Stomach (tissue), 8 donors: ENCODE measurements at regions not wholly inside any gene's neighbourhood (a gene's known extent, or its start where the extent isn't known, plus 50 kb on each side); places are given as distances from the start of the nearest gene placed in this dataset.

Experiments used
- DNase-seq, 2 donors: peaks; one replicate each; pipeline versions ENCODE4 v3.0.0 to v3.0.0-alpha.2; 2013 to 2019
- H3K27ac ChIP-seq, 5 donors: fragments of 200-600 bp in 4 of 5; sonication (generic) in 4 of 5; one replicate each; pipeline ENCODE4 v1.5.1; 2013 to 2019; ENCODE audit warnings: mild to moderate bottlenecking in 1 of 5, moderate library complexity in 1 of 5
- H3K27me3 ChIP-seq, 3 donors: fragments of 200-600 bp; sonication (generic); one replicate each; pipeline ENCODE4 v1.5.1; 2017 to 2019; ENCODE audit warnings: mixed run types in 1 of 3
- H3K36me3 ChIP-seq, 4 donors: fragments of 200-600 bp; sonication (generic); 1 replicate in 3 of 4; 2 replicates in 1 of 4; pipeline ENCODE4 v1.5.1; 2016 to 2019
- H3K4me1 ChIP-seq, 4 donors: fragments of 200-600 bp; sonication (generic); one replicate each; pipeline ENCODE4 v1.5.1; 2016 to 2019
- H3K4me3 ChIP-seq, 4 donors: fragments of 200-600 bp; sonication (generic) in 3 of 4; one replicate each; pipeline ENCODE4 v1.5.1; 2016 to 2019; ENCODE audit warnings: mild to moderate bottlenecking in 1 of 4
- H3K9me3 ChIP-seq, 4 donors: fragments of 200-600 bp; sonication (generic); one replicate each; pipeline ENCODE4 v1.5.1; 2016 to 2019
- EP300 ChIP-seq: sonication (generic); formaldehyde crosslinking; IDR thresholded peaks from one replicate; pipeline ENCODE4 v1.6.1; 2017; ENCODE audit warnings: antibody characterized with exemption
- POLR2A ChIP-seq, 4 donors: fragments of 450-650 bp; IDR thresholded peaks; one replicate each; pipeline ENCODE4 v1.6.1; 2016; ENCODE audit warnings: antibody characterized with exemption in 4 of 4, control low read depth in 2 of 4, mild to moderate bottlenecking in 1 of 4, moderate library complexity in 1 of 4
- POLR2AphosphoS5 ChIP-seq, 3 donors: sonication (generic); formaldehyde crosslinking; IDR thresholded peaks; one replicate each; pipeline ENCODE4 v1.6.1; 2016; ENCODE audit warnings: antibody characterized with exemption in 3 of 3
- WGBS, 5 donors: extraction: QIAGEN DNeasy Blood & Tissue Kit in 3 of 5; methylation state at CpG; one replicate each; pipeline versions ENCODE4 v1.1.5 to v1.1.7; 2013 to 2018; 5-methylcytosine and 5-hydroxymethylcytosine counted together
- intact Hi-C: fragments of 100-400 bp; cut with DNase I; formaldehyde crosslinking; loops from one replicate; pipeline ENCODE4 v1.15.1; 2023; ENCODE audit warnings: low total_unique reads
- TF ChIP-seq, protein P1 (sequence below), 7 experiments: fragments of 450-650 bp in 4 of 7; fragments of 200-600 bp in 3 of 7; sonication (generic) in 3 of 7; IDR thresholded peaks; one replicate each; pipeline ENCODE4 v1.5.1; 2016 to 2019; ENCODE audit warnings: antibody characterized with exemption in 7 of 7, control low read depth in 2 of 7, mild to moderate bottlenecking in 1 of 7
- donor health status: healthy with polysubstance abuse.
- donor health status: Bipolar disorder and iron deficiency.
- donor health status: healthy.

DNA sequence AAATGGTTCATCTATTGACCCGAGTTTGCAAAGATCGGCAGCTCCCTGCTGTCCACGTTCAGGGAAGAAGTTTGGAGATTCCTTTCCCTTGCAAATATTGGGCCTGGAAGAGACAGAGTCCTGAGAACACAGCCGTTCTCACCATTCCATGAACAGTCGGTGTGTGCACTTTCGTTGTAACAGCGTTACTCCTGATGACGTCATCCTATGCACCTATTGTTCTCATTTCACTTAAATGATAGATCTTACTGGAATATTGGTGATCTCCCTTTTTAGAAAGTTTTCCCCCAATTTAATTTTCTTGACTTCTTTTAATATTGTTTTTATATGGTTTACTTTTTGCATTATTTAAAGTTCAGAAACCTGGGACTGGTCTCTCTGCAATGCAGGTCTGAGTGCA is 320.7 kb upstream of the PFKP start:
- intact Hi-C loops: no loop called here
- Histone ChIP-seq H3K36me3 (no peaks in the 10 kb centered on the region), H3K27ac (no peak overlapping the region), H3K4me3 (no peak overlapping the region), H3K27me3 (peaks cover 0 to 18% (median 0%) of the 10 kb centered on the region in 3 donors), H3K4me1 (no peaks in the 10 kb centered on the region), H3K9me3 (no peaks in the 10 kb centered on the region)
- no peak for TF ChIP-seq EP300
- no peak for TF ChIP-seq POLR2A (IDR thresholded peaks at IDR 0.05)
- TF ChIP-seq POLR2AphosphoS5 (IDR thresholded peaks at IDR 0.05): no peak
- TF ChIP-seq, protein P1, sequence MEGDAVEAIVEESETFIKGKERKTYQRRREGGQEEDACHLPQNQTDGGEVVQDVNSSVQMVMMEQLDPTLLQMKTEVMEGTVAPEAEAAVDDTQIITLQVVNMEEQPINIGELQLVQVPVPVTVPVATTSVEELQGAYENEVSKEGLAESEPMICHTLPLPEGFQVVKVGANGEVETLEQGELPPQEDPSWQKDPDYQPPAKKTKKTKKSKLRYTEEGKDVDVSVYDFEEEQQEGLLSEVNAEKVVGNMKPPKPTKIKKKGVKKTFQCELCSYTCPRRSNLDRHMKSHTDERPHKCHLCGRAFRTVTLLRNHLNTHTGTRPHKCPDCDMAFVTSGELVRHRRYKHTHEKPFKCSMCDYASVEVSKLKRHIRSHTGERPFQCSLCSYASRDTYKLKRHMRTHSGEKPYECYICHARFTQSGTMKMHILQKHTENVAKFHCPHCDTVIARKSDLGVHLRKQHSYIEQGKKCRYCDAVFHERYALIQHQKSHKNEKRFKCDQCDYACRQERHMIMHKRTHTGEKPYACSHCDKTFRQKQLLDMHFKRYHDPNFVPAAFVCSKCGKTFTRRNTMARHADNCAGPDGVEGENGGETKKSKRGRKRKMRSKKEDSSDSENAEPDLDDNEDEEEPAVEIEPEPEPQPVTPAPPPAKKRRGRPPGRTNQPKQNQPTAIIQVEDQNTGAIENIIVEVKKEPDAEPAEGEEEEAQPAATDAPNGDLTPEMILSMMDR (IDR thresholded peaks at IDR 0.05): no peak
- WGBS, 5 donors: 88 to 93% (median 90%) methylated on average over 8 of the region's 8 CpGs
- no peak for DNase-seq

DNA sequence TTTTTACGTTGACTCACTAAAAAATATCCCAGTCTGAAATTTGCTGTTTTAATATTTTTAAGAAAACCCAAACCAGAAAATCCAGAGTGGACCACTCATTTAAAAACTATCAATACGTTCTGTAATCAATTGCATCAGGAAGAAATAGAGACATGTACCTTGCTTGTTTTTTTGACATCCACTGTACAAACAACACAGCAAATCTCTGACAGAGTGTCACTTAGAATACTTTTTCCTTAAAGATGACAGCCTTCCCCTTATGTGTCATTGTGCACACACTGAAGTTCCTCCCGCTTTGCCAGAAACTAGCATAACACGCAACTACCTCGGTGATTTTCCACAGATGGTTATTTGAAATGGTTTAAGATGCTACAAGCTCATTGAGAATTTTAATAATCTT is 321.7 kb upstream of the PFKP start:
- WGBS, 5 donors: 79 to 90% (median 88%) methylated on average over 5 of the region's 5 CpGs
- intact Hi-C loops: no loop called here
- H3K4me1 ChIP-seq: no peaks in the 10 kb centered on the region
- no peak for DNase-seq
- H3K36me3 ChIP-seq: no peaks in the 10 kb centered on the region
- no peak overlapping the region for H3K27ac ChIP-seq
- no peak for TF ChIP-seq POLR2AphosphoS5 (IDR thresholded peaks at IDR 0.05)
- TF ChIP-seq, protein P1 (IDR thresholded peaks at IDR 0.05): no peak
- no peaks in the 10 kb centered on the region for H3K9me3 ChIP-seq
- peaks cover 0 to 9% (median 0%) of the 10 kb centered on the region in 3 donors for H3K27me3 ChIP-seq
- H3K4me3 ChIP-seq: no peak overlapping the region

DNA sequence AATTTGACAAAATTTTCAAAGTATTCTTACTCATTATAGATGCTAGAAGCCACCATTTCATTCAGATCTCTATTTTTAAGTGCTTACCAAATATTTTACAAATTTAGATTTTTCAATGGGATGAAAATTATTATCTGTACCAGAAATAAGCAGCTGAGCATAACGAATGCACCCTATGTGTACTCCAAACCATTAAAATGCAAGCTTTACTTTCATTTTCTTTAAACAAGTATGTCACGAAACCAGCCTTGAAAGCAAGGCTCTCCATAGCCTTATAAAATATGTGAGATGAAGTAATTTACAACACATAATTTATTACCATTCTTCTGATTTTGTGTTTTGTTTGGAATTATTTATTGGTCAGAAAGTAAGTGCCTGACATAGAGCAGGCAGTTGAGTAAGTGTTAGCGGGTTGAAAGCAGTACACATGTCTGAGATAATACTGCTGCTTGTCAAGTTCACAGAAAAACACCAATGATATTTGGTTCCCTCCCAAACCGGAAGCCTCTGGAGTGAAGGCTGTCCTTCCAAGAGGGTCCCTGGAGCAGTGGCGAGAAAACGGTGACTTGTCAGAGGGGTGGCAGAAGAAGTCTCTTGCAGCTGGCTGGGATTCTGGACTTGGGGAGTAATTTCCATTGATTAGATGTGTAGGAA is 322.7 kb upstream of the PFKP start:
- H3K4me1 ChIP-seq: no peaks in the 10 kb centered on the region
- no peaks in the 10 kb centered on the region for H3K9me3 ChIP-seq
- no peaks in the 10 kb centered on the region for H3K36me3 ChIP-seq
- no peak overlapping the region for H3K27ac ChIP-seq
- intact Hi-C loops: no loop called here
- peak overlapping the region in 2 of 4 donors; percentile 9 to 11 for H3K4me3 ChIP-seq
- H3K27me3 ChIP-seq: peaks cover 0 to 5% (median 0%) of the 10 kb centered on the region in 3 donors
- no peak for TF ChIP-seq EP300
- 43 to 74% (median 58%) methylated on average over 6 of the region's 6 CpGs for WGBS, 5 donors
- DNase-seq: peak in 1 of 2 donors; percentile 10

DNA sequence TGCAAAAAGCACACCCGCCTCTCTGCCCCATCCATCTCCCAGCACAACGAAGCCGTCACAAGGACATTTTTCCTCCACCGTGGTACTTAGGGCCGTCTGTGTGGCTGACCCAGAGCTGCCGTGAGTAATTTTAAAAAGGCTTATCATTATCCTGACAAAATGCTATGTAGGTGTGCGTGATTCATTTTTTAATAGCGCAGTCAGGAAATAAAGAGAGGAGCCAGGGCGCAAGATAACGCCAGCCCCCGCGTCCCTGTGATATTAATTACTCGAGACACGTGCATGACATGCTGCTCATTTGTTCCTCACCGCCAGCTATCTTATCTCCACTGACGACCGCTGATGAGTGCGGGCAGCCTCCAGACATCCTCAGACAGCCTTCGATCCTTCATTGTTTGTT is 332.7 kb upstream of the PFKP start:
- Histone ChIP-seq H3K4me3 (no peak overlapping the region), H3K4me1 (no peaks in the 10 kb centered on the region), H3K27me3 (peaks cover 0 to 37% (median 0%) of the 10 kb centered on the region in 3 donors), H3K27ac (no peak overlapping the region), H3K36me3 (no peaks in the 10 kb centered on the region), H3K9me3 (peaks cover 0 to 7% (median 3%) of the 10 kb centered on the region in 4 donors)
- intact Hi-C loops: no loop called here
- DNase-seq: peak in 1 of 2 donors; percentile 8
- TF ChIP-seq, protein P1 (IDR thresholded peaks at IDR 0.05): no peak
- no peak for TF ChIP-seq POLR2AphosphoS5 (IDR thresholded peaks at IDR 0.05)
- no peak for TF ChIP-seq EP300
- 27 to 46% (median 34%) methylated on average over 19 of the region's 19 CpGs for WGBS, 5 donors

DNA sequence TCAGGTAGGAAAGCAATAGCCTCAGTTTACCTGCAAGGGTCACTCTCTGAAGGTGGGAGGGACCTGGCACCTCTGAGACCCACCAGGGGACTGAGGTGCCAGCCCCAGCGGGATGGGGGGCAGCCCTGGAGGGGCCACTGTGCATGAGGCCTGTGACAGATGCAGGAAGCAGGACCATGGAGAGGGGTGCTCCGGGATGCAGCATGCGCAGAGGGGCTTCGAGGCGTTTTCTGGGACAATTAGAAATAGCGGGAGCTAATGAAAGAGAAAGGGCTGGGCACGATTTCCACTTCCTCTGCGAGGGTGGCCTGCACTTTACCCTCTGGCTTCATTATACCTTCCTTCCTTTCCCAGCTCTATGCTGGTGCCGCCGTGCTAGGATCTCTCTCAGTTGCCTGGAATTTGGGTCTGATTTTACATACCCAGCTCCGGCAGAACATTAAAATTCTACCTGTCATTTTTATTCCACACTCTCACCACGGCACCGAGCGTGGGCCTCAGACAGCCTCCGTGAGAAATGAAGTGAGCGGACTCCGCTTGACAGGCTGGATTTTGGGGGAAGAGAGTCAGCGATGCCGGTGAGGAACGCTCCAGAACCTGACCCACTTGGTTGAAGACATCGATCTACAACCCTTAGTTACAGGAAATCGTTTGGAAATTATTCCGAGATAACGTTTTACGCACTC is 333.9 kb upstream of the PFKP start:
- DNase-seq: no peak
- no peaks in the 10 kb centered on the region for H3K36me3 ChIP-seq
- WGBS, 5 donors: 87 to 92% (median 89%) methylated on average over 25 of the region's 25 CpGs
- H3K4me3 ChIP-seq: no peak overlapping the region
- TF ChIP-seq, protein P1 (IDR thresholded peaks at IDR 0.05): no peak
- TF ChIP-seq EP300 (no peak), POLR2AphosphoS5 (IDR thresholded peaks at IDR 0.05) (no peak)
- H3K9me3 ChIP-seq: peaks cover 0 to 7% (median 3%) of the 10 kb centered on the region in 4 donors
- H3K27ac ChIP-seq: no peak overlapping the region
- peaks cover 0 to 43% (median 0%) of the 10 kb centered on the region in 3 donors for H3K27me3 ChIP-seq
- intact Hi-C loops: no loop called here
- H3K4me1 ChIP-seq: no peaks in the 10 kb centered on the region
